ENCODE measurements at regions not wholly inside any gene's neighbourhood (a gene's known extent, or its start where the extent isn't known, plus 50 kb on each side); places are given as distances from the start of the nearest gene placed in this dataset.

DNA sequence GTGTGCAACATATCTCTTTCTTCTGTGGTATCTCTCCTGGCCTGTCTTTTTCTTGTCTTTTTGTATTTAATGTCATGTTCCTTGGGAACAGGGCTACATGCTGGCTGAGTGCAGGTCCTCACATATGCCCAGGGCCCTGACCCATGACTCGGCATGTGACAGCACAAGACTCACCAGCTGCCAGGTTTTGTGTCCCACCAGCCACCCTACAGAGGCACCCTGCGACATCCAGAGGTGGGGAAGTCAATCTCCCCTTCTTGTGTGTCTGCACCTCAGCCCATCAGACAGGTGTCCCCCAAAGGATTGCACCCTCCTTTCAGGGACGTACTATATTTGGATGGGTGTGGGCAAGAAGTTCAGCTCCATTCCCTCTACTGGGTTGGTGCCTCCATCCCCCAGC, 576.3 kb downstream of the RNF144B start:
- DNase-seq (ENCODE audit: low read depth): no peak

DNA sequence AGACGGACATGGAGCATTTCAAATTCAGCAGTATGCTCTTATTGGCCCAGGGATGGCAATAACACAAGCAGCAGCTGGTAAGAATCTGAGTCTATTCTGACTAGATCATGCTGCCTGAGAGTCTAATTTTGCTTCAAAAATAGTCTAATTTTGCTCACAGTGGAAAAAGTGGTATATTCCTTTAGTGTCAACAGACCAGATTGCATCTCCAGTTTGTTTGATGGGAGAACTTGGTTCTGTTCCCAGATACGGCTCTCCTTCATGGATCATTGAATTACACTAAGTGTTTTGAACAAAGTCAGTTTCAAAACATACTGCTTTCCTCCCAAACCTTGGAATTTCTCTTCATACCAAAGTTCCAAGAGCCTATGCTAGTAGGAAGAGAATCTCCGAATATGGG, 586.1 kb downstream of the RNF144B start:
- no peak for DNase-seq (ENCODE audit: low read depth)

DNA sequence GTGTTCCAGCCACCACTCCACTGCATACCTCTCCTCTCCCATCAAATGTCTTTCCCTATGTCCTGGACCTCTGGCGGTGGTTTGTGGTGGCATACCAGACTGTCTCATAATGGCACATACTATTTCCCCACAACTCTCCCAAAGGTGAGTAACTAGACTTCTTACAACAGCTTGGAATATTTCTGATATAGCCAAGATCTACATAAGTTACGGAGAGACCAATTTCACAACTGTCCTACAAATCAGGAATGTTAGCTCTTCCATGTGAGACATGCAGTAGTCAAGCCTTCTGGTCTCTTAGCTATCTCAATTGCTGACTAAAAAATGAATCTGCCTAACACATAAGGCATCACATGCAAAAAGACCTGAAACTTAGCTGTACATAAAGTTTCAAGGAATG, 588.9 kb downstream of the RNF144B start:
- no peak for DNase-seq (ENCODE audit: low read depth)

DNA sequence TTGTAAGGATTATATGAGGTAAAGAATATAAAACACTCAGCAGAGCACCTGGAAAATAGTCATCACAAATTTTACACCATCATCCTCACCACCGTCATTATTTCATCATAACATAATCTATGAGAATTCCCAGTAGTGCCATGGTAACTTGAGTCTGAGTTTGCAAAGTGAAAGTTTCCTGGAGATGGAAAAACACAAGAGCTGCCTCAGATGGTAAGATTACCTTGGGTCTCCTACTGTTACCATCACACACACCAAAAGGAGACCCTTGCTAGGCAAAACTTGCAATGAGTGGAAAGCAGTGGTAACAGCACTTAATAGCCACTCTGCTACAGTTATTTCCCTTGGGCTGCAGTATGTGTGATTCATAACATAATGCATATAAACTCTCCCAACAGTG, 589.8 kb downstream of the RNF144B start:
- no peak for DNase-seq (ENCODE audit: low read depth)

DNA sequence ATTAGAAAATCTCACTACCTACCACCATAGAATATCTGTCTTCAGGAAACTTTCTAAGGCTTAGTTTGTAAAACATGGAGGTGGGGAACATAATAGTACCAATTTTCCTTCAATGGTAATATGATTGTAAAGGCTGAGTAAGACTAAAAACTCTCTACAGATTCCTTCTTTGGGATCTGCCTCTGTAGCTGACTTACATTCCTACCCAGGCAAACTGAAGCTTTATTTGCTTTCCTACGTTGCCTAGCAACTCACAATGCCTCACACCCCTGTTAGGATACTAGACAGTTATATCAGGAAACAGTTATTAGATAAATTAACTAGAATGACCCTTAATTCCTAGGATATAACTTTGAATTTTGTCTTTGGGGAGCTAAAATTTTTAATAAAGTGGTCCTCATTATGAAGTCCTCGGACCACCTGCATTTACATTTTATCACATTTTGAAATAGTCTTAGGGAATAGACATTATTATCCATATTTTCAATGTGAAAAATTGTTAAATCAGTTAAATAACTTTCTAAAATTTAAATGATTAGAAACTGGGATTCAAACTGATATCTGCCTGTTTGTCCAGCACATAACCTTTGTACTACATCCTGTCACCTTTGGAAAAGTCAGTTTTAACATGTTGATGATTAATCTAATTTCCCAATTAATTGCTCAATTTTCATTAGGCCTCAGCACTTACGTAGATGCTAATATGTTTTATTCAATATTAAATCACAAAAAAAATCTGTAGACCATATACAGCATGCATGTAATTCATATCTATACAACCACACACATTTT, 591.4 kb downstream of the RNF144B start:
- no peak for DNase-seq (ENCODE audit: low read depth)

DNA sequence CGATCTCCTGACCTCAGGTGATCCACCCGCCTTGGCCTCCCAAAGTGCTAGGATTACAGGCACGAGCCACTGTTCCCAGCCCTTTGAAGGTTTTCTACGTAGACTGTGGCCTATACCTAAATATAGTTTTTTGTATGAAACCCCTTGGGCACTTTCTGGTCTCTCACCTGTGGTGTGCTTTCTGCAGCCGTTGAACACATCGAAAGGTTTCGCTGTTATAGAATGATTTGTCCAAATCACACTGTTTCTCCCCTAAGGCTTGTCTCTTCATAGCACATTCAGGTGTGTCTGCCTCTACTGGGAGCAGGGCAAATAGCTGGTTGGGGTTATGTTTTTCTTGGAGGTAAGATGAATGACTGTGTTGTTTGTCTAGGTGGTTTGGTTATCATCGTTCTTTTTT, 597.9 kb downstream of the RNF144B start:
- DNase-seq (ENCODE audit: low read depth): no peak

DNA sequence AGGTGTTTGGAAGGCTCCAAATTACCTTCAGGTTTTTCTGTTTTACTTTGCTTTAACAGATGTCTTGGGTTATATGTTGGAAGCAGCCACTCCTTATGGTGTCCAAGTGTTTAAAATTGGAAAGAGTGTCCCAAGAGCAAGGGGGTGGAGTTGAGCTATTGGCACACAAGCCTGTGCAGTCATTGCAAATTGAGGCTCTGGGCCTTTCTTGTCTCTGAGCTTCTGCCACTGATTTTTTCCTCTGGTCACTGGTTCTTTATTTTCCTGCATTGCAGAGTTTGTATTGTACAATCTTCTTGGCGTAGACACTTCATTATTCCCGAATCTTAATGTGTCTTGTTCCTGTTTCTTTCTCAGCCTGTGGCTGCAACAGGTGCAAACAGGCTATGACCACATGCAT, 598.8 kb downstream of the RNF144B start:
- DNase-seq (ENCODE audit: low read depth): no peak

DNA sequence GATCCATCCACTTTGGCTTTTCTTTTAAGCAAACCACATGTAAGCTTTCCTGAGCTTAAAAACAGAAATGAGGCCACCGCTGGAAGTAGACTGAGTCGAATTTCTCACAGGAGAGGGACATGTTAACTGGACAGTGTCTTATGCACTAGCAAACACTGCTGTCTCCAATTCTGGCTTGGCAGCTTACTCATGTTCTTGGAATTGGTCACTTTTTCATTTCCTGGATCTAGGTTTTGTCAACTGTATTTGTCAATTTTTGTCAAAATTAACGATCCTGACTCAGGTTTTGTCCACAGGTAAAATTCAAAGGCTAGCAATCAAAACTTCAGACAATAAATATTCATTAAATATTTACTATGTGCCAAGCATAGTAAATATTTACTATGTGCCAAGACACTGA, 601.5 kb downstream of the RNF144B start:
- no peak for DNase-seq (ENCODE audit: low read depth)

DNA sequence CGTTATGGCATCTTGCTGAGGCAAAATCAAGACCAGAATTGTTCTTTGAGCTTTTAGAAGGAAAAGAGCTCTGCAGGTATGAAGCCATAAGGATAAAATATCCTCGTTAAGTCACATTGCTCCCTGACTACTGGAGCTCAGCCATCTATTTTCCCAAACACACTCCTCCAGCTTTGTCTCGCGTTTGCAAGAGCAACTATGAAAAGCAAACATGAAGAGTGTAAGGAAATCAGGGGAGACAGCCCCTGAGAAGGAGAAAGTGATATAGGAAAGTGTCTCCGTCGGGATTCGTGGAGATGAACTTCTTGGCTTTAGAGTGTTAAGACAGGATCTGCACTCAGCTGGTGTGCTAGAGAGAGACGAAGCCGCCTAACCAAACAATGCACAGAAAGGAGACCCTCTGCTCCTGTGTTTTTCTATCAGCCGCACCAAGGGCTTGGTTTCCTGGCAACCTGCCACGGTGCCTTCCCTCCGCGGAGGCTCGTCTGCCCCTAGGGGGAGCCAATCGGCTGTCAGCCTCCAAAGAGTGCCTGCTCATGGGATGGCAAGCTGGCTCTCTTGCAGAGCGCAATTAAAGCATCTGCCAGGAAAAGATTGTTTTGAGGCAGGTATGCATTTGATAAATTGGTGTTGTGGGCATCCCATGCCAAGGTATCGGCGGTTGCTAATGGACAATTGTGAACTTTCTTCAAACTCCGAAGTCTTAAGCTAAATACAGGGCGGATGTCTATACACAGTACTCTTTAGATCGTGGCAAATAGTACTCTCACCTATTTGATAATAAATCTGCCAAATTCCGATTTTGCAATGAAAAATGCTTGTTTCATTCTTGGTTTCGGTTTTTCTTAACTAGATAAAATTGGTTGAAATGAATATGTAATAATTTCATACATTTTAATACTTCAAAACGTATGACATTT, 603.2 kb downstream of the RNF144B start:
- peak; percentile 60 for DNase-seq (ENCODE audit: low read depth)

DNA sequence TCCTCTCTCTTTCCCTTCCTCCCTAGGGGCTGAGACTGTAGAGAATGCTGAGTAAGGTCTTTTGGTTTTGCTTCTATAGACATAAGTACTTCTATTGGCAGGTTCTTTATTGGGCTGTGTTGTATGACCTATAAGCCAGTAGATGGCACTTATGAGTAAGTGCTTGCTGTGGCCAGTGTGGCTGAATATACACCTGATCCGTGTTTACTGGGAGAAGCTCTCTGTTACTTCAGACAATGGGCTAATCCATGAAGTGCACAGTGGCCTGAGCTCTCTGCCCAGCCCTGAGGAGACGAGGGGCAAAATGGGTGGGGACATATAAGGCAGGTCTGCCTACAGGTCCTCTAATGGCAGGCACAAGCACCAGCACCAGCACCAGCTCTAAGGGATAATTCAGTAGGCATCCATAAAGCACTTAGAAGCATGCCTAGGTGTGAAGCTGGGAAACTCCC, 610.3 kb downstream of the RNF144B start:
- DNase-seq (ENCODE audit: low read depth): peak; percentile 58

DNA sequence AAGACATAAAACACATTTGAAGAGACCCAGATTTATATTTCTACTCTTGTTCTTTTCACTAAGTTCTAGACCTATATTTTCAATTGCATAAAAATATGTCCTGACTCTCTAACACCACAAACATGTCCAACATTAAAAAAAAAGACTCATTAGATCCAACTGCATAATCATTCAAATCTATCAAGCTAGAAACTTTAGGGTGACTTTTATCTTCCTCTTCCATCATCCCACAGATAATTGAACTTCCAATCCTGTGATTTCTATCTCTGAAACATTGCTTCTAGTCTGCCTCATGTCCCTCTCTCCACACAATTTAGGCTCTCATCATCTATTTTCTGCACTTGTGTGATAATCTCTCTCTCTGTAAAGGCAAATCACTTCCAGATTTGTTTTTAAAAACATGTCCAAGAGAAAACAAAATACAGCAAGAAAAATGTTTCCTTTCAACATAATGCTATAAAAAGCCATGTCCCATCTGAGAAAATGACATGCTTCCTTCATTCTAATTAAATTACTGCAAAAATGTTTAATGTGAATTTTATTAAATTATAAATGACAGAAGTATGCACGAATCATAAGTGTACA, 615.9 kb downstream of the RNF144B start:
- no peak for DNase-seq (ENCODE audit: low read depth)

DNA sequence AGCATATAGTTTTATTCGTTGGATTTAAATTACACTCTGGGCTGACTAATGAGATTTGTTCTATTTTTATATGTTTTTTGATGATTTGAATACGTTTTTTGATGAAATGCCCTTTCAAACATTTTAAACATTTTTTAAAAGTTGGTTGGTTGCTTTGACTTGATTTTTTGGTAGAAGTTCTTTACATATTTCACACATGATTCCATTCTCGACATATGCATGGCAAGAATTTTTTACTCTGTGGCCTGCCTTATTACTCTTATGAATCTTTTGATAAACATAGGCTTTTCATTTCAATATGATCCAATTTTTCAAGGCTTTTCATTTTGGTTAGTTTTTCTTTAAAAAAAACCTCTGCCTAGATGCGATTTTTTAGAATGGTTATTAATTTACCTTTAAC, 617.0 kb downstream of the RNF144B start:
- DNase-seq (ENCODE audit: low read depth): no peak

DNA sequence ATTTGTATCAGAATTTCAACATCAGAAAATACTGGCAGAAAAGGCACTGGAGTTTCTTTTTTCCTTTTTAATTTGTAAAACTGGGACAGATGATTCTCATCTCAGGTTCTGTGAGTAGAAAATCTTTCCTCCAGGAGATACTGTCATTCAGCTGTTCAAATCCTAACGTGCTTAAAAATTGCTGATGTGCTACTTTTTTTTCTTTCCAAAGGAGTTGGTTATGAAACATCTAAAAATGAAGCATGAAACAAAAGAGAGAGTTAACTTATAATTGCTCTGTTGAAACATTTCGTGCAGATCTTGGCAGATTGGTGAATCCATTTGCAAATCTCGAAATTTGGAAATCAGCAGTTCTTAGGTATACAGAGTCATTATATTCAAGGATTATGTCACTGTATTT, 622.6 kb downstream of the RNF144B start:
- DNase-seq (ENCODE audit: low read depth): no peak

DNA sequence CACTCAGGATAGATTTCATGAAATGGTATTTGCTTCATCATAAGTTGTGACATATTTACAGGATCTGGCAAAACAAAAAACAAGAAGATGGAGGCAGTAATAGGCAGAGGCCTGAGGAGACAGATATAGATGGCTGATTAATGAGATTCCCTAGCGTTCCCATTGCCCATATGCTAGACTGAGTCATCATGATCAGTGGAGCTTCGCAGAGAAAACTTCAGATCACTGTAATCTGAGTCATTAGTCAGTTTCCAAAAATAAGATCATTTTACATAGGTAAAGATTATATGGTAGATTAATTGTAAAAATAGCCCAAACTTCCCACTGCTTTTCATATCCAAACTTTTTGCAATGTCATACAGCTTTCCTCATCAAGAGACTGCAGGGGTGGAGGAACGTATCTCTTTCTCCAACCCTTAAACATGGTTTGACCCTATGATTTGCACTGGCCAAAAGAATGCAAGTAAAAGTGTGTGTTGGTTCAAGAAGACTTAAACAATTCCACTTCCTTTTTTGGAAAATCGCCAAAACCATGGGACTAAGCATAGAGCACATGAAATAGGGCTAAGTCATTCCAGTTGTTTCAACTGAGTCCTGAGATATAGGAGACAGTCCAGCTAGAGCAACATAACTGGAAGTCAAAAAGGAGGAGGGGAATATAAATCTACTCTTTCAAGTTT, 626.0 kb downstream of the RNF144B start:
- DNase-seq (ENCODE audit: low read depth): peak; percentile 7

DNA sequence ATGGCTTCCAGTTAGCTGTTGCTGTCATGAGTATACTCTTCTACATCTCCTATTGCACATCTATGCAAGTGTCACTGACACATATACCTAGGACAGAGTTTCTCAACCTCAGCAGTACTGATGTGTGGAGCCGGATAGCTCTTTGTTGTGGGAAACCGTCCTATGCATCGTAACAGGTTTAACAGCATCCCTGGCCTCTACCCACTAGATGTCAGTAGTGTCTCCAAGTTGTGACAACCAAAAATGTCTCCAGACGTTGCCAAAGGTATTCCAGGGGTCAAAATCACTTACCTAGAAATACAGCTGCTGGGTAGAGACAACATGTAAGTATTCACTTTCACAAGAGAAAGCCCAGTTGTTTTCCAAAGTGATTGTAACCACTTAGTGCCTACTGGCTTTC, 637.6 kb downstream of the RNF144B start:
- DNase-seq (ENCODE audit: low read depth): peak; percentile 25

DNA sequence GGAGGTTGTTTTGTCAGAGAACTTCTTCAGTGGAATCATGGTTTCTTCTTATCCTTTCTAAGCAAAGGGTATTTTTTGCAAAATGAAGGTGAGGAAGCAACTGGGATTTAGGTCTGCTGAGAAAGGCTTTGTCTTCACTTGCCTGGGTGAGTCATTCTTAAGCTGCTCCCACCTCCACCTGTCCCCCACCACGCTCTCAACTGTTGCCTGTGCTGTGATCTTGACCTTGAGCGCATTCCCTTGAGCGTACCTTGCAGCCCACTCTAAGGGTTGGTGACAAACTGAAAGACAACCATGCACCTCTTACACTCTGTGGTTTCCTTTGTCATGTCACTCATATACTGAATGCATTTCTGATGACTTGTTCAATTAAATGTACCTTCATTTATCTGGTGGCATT, 641.1 kb downstream of the RNF144B start:
- no peak for DNase-seq (ENCODE audit: low read depth)

DNA sequence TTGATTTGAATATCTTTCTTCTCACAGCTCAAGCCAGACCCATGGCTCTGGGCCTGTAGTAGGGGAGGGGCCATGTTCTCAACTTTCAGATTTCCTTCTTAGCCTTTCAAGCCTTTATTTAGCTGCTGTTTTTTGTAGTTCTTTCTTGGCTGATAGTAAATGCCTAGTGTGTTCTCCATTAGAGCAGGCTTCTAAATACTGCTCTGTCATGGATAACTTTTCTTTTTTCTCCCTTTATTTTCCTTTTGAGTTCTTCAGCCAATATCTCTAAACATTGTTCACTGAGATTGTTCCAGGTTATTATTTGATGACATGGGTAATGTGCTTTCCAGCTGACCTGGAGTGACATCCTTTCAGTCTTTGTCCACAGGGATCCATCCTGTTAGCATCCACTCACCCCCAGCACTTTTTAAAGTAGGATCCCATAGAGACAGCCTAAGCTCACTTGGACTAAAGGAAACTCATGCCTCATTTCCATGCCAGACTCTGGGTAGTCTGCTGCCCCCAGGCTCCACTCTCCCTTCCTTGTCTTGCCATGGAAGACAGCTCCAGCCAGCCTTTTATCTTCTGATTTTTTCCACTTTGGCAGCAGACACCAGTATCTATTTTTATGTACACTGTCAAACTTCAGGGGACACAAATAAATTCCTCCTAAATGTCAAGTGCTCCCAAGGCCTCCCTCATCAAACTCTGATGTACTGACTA, 645.6 kb downstream of the RNF144B start:
- DNase-seq (ENCODE audit: low read depth): no peak

DNA sequence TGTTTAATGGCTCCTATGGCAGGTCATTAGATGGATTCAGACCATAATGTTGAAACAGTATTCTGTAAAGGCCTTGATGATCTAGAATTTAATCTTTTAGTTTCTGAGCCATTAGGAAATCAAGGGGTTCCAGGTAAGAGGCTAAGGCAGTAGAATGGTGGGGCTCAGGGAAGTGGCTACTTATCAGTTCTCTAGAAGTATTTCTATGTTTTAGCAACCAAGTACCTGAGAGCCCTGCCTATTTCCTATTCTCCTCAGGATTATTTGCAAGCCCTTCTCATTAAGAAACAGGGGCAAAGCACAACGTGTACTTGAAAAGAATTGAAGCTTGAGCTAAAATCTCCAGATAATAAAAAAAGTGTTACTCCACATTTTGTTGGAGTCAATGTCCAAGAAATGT, 646.5 kb downstream of the RNF144B start:
- no peak for DNase-seq (ENCODE audit: low read depth)

DNA sequence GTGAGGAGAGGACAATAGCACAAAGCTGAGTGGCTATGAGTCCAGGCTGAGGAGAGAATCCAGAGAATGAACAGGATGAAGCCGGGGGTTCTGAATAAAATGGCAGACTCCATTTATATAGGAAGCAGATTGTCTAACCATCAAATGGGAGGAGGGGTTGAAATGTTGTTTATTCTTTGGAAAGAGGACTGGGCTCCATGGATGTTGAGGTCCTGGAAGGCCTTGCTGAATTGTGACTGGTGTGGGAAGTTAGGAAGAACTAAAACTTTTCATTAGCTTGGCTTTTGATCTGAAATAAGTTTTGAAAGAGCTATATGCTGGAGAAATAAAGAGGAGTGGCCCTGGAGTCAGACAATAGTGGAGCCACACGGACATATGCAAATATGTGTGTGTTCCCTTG, 647.8 kb downstream of the RNF144B start:
- no peak for DNase-seq (ENCODE audit: low read depth)

DNA sequence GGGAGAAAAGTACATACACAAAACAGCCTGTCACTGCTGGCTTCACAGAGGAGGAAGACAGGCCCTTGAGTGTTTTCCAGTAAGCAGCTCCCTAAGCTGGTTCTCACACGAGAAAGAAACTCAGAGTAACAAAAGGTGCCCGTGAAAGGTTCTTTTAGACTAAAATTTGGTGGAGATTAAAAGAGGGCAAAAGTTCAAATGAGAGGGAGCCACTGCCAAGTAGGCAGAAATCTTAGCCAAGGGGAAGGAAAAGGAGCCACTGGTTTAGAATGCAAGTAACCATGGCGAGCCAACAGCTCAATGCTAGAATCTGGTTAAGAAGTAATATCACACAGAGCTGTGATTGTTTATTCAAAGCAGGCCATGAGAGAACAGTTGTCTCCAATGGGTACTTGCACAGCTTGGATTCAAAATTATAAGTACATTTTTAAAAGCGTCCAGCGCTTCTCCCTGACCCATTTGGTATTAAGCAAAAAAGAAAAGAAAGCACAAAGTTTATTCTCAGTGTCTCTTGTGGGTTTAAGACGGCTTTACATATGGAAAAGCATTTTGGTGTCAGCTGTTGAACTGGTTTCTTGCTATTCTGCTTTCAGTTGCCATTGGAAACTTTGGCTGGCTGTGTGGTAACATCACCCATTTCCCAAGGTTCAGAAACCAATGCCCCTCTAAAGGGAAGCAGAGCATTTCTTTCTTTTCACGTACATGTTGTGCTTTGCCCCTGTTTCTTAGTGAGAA, 648.5 kb downstream of the RNF144B start:
- no peak for DNase-seq (ENCODE audit: low read depth)

DNA sequence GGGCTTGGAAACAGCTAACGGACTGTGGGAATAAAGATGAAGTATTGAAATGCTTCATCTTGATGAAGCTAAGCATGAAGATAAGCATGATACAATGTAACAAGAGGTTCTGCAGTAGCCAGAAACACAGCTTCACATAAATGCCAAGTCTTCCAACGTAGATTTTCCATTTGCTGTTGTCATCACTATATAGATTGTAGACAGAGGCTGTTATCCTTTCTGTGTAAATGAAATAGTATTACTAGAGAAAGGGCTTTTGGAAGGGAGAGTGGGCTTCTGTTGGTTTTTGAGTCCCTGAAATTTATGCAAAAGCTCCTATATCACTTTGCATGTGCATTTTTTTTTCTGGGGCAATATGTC, 649.0 kb downstream of the RNF144B start:
- no peak for DNase-seq (ENCODE audit: low read depth)

All from ELR (cell line).